Right lung (tissue), 2 donors: ENCODE measurements at regions not wholly inside any gene's neighbourhood (a gene's known extent, or its start where the extent isn't known, plus 50 kb on each side); places are given as distances from the start of the nearest gene placed in this dataset.
"Not testable (repeated sequence)": the region's sequence is repeated elsewhere in the genome, so short reads cannot be mapped to it uniquely, and the experiment has no call there.

Experiments used
- DNase-seq, 2 donors: peaks; one replicate each; pipeline ENCODE4 v3.0.0-alpha.2; 2013

DNA sequence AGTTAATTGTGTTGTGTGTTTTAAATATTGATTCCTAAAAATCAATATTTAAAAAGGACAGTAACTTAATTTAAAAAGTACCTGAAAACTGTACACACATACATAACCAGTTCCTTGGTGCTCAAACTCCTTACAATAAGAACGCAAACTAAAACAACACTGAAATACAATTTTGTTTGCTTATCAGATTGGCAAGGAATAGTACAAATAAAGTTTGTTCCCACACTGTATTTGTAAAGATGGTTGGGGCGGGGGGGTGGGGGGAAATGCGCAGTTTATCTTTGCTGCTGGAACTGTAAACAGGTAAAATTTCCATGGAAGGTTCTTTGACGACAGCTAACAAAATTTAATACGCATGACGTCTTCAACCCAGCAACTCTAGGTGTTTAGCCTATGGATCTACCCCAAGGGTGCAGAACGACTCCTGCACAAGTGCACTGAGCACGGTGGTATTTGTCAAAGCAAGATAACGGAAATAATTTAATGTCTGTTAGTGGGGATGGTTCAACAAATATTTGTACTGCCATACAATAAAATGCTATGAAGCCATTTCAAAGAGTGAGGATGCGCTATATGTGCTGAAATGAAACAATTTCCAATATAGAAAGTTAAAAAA is 96.5 kb downstream of the ING1 start:
- no peak for DNase-seq

DNA sequence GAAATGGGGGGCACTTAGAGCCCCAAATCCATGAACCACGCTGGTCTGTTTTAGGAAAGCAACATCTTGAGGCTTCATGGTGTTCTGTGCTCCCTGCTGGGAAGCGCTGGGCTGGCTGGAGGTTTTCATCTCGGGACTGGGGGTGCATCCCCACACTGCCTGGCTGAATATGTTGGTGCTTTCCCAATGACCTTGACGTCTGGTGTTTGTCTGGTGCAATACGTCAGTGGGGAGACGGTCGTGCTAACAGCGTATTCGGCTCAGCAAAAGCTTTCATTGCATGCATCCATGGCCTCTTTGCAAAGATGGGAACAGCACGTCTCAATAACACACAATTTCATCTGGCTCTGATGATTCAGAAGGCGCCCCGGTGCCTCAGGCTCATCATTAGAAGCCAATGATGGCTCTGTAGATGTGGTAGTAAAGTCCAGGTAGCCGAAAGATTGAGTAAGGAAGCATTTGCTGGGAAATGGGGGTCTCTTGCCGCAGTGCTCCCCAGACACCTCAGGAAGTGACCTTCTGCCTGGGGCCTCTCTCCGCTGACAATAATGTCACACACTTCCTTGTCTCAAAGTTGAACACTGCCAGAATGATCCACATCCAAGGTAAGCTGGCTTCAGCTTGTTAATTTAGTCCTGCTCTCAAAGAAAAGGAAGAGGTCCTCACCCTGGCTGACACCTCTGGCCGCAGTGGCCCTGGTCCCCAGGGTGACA is 97.7 kb downstream of the ING1 start:
- DNase-seq: no peak

DNA sequence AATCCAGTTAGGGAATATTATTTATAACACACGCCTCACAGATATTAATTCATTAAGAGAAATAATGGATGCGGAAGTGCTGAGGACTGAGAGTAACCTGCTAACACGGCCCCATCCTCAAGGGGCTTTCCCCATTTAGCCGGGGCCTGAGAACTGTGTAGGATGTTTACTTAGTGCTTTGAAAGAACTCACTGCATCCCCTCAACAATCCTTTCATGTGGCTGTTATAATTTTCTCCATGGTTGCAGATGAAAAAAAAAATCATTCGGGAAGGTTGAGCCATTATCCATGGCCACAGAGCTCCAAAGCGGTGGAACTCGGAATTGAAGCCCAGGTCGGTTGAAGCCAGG is 98.2 kb downstream of the ING1 start:
- no peak for DNase-seq

DNA sequence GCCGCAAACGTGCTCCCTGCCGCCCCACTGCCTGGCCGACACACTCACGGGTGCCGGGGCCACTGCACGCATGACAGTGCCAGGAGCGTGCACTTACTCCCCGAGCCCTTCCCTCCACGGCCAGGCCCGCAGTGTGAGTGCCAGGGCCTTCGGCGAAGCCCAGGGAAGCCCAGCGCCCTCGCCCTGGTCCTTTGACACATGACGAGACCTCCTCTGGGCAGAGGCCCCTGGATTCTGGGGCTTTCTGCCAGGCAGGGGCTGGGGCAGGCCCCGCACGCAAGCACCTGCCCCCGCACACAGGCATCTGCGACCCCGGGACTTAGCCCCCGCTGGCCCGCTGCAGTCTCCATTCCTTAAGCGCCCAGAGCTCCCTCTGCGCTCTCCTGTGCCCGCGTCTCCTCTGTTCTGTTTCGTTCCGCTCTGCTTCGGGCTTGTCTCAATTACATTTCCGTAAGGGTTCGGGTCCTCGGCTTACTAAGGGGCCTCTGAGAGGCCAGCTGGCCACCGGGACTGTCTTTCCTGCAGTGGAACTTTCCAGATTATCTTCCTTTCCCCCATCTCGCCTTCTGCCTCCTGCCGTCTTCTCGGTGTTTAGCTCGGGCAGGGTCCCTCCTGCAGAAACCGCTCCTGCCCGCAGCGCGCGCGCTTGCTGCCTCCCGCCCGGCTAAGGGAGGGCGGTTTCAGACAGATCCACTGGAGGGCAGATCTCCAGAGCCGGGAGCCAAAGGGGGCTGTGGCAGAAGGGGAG is 98.8 kb downstream of the ING1 start:
- no peak for DNase-seq

DNA sequence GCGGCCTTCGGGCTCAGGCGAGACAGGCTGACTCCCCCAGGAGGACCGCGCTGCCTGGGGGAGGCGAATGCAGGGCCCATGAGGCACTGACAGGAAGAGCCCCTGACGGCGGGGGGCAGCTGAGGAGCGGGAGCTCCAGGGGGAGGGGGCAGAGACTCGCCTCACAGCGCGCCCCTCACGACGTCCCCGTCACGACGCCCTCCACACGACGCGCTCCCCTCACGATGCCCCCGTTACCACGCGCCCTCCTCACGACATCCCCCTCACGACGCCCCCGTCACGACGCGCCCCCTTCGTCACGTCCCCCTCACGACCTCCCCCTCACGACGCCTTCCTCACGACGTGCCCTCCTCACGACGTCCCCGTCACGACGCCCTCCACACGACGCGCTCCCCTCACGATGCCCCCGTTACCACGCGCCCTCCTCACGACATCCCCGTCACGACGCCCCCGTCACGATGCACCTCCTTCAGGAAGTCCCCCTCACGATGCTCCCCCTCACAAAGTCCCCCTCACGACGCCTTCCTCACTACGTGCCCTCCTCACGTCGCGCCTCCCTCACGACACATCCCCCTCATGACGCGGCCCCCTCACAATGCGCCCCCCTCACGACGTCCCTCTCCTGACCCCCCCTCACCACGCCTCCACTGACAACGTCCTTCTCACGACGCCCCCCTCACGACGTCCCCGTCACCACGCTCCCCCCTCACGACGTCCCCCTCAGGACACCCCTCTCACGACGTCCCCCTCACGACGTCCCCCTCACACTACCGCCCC is 99.6 kb downstream of the ING1 start:
- DNase-seq: no peak

DNA sequence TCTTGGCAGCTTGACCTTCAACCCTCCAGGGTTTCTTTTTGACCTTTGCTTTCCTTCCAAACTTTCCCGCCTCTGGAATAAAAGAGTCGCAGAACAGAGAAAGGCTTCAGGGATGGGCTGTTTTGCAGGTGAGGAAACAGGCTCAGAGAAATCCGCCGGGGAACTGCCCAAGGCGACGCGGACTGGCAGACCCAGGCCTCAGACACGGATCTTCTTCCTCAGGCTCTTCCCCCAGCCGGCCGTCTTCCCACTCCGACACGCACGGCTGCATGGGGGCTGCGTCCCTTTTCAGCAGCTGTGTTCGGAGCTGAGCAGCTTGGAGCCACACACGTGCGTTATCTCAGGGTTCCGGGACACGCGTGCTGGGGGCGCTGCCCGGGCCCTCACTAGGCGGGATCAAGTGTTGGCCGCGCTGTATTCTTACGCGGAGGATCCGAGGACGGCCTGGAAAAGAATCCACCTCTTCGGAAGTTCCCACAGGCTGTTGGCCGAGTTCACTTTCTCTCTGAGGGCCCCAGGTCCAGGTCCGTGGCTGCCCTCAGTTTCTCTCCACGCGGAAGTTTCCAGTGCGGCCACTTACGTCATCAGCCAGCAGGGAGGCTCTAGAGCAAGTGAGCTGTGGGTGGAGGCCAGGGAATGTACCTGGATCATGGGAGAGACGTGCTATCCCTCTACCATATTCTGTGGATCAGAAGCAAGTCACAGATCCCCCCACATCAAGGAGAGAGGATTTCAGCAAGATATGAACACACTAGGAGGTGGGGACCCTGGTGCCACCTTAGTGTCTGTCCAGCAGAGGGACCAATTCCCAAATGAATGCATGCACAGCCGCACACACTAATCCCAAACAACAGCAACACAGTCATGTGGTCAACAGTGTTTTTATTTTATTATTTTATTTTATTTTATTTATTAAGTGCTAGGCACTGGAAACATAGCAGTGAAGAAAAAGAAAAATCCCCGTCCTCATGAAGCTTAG is 100.4 kb downstream of the ING1 start:
- DNase-seq: no peak

DNA sequence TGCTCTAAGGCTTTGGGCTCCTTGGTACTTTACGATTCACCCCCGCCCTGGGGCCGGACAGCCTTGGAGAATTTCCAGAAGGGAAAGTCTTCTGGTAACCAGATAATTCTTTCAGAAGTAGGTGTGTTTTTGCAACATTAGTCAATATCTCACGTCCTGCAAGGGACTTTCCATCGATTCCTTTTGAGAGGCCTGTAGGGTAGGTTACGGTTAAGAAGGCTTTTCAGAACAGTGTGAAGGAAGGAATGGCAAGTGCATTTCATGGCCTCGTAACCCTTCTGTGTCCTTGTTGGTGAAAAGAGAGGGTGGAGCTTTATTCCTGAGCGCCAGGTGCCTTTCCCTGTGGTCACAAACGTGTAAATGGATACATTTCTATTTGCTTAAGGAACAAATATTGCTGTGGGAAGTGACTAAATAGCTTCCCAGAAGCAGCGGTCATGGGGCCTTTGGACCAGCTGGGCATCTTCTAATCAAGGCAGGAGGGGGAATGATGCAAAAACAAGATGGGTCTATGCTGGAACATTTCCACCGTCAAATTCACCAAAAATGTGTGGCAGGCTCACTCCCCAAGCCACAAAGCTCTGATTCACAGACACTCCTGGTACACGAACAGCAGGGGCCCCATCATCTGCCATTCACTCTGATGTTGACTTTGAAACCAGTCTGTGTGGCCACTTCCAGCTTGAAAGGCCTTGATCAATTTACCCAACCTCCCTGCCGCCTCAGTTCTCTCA is 99.2 kb downstream of the ANKRD10 start:
- DNase-seq: no peak

DNA sequence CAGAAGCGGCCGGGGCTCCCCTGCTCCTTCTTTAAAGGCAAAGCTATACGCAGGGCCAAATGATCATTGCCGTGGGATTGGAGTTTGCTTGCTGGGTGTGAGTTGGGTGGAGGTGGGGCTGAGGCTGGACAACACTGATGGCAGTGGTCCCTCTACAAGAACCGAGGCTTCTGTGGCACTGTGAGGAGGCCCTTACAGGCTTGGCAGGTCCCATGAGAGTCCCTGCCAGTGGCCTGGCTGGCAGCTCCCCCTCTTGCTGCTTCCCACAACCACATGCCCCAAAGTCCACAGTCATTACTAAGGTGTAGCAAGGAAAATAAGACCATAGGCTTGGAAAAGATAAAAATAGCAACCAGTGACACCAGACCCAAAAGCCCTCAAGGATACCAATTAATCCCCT is 98.4 kb downstream of the ANKRD10 start:
- DNase-seq: no peak

DNA sequence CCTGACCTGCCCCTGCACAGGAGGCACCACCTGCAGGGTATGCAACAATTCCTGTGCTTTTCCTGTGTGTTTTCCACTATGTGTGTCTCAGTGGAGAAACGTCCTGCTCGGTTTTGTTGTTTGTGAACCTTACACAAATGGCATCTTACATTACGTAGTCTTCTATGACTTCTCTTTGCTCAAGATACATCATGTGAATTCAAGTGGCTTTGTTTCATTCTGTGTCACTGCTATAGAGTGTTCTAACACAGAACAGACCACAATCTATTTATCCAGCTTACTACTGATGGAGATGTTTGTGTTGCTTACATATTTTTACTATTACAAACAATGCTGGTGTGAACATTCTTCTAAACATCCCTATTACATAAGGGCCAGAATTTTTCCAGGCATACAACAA is 97.7 kb downstream of the ANKRD10 start:
- DNase-seq: no peak

DNA sequence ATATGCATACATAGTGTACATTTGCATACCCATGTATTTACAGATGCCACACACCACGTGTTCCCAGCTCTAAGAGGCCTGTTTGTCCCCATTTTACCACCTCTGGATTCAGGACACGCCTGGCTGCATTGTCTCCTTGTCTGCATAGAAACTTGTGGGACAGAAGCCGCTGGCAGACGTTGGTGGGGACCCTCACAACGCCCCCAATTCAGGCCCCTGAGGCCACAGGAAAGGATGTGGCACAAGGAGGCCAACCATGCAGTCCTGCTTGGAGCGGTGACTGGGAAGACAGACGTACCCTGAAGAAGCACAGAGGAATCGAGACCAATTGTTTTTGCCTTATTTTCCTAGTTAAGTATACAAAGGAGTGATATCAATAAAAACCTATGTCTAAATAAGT is 96.1 kb downstream of the ANKRD10 start:
- DNase-seq: no peak

DNA sequence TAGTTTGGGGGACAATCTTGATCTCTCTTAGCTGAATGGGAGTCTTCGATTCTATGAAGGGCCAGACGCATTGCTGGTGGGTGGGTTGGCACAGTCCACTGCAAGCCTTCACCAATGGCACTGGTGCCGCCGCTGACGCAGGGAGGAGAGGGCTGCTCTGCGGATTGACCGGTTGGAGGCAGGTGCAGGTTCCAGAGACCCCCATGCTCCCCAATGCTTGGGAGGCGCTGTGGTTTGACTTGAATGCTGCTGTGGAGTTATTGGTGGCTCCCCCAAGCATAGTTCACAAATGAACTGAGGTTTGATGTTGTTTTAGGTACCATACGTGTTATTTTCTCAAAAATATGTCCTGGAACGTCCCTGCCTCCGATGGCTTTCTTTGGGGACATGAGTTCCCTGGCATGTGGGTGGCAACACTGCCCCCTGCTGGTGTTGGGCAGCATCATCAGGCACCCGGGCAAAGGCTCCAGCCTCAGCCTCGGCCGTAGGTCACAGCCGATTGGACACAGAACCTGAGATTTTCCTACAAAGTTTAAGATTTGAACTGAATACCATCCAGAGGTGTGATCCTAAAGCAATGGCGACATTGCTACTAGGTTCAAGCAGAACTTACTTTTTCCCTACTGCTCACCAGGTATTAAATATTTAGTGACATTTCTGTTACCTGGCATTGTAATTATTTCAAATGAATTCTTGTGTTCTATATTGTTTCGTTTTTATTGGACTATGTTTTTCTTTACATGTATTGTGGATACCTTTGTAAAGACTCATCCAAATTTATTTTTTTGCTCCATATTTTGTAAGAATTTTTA is 95.5 kb downstream of the ANKRD10 start:
- DNase-seq: peak; percentile 49 to 63

DNA sequence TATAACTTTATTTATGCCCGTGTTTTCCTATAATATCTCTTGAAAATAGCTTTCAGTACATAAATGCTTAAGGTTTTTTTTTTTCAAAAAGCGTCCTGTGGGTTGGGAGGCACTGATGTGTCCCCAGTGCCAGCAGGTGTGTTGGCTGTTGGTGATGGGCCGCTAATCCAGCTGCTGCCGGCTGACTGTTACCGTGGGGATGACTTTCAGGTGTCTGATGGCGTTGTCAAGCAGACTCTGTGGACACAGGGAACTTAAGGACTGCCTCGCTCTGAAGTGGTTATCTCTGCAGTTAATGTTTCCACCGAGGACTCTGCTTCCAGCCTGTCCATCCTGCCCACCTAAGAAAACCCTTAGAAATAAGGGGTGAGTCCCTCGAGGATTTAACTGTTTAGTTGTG is 94.5 kb downstream of the ANKRD10 start:
- no peak for DNase-seq

DNA sequence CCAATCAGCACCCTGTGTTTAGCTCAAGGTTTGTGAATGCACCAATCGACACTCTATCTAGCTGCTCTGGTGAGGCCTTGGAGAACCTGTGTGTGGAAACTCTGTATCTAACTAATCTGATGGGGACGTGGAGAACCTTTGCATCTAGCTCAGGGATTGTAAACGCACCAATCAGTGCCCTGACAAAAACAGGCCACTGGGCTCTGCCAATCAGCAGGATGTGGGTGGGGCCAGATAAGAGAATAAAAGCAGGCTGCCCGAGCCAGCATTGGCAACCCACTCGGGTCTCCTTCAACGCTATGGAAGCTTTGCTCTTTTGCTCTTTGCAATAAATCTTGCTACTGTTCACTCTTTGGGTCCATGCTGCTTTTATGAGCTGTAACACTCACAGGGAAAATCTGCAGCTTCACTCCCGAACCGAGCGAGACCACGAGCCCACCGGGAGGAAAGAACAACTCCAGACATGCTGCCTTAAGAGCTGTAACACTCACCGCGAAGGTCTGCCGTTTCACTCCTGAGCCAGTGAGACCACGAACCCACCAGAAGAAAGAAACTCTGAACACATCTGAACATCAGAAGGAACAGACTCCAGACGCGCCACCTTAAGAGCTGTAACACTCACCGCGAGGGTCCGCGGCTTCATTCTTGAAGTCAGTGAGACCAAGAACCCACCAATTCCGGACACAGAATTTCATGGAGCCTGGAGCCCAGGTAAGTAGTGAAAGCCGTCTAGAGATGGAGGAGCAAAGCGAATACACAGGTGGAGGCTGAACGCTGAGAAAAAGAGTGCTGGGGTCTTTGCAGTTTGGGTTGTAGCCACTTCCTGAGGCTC is 92.8 kb downstream of the ANKRD10 start:
- DNase-seq: not testable (repeated sequence)

DNA sequence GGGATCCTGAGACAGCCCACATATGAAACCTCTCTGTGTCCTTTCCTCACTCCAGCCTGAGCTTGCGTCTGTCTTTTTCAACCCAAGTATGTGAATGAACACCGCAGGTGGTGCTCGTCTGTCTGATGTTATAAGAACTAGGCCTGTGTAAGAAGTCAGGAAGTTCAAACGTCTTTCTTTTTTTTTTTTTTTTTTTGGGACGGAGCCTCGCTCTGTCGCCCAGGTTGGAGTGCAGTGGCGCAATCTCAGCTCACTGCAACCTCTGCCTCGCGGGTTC is 92.3 kb downstream of the ANKRD10 start:
- no peak for DNase-seq

DNA sequence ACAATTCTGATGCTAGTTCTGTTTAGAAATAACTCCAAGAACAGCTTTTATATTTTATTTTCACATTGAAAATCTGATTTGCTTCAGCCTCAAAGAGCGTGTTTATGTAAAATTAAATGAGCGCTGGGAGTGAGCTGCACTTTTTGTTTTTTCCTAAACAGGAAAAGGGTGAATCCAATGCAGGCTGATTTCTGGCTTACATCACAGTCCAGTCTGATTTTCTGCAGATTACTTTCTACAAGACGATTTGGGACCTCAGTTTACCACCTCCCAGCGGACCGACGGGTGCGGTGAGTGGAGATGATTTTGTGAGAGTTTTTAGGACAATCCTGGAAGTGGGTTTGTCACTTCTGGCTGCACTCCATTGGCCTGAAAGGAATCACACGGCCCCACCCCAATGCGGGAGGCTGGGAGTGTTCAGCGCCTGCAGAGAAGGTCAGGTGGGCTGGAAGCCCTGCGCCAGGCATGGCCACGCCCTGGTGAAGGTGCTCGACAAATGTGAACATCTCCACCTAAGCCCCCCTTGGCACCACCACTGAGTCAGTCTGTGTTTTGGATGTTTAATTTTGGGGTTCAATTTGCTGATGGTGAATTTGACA is 90.1 kb downstream of the ANKRD10 start:
- peak; percentile 45 to 59 for DNase-seq

DNA sequence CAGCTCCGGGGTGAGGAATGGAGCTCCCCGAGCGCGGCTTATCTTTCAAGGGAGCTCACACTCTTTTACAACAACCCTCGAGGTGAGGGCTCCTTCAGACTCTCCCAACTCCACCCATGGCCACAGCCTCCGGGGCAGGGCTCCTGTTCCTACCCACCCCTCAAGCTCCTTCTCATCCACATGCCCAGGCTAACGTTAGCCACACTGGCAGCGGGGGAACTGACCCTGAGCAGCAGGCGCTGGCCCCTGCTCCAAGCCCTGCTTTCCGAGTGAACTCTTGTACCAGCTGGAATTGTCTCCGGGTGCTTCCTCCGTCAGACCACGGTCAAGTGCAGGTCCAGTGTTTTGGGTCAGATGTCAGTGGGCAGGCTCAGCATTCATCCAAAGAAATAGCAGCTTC is 89.4 kb downstream of the ANKRD10 start:
- no peak for DNase-seq

DNA sequence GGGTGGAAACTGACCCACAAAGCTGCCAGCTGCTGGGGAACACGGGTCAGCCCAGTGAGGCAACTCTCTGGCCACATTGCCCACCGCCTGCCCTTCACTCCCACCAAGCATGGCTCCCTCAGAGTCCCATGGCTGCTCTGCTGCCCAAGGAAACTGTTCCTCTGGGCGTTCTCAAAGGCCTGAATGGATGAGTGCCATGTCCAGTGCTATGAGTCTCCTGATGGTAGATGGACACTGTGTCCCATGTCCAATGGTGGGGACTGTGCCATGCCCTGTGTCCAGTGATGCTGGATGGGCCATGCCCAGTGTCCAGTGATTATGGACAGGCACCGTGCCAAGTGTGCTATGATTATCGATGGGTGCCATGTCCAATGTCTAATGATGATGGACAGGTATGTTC is 88.8 kb downstream of the ANKRD10 start:
- DNase-seq: no peak

DNA sequence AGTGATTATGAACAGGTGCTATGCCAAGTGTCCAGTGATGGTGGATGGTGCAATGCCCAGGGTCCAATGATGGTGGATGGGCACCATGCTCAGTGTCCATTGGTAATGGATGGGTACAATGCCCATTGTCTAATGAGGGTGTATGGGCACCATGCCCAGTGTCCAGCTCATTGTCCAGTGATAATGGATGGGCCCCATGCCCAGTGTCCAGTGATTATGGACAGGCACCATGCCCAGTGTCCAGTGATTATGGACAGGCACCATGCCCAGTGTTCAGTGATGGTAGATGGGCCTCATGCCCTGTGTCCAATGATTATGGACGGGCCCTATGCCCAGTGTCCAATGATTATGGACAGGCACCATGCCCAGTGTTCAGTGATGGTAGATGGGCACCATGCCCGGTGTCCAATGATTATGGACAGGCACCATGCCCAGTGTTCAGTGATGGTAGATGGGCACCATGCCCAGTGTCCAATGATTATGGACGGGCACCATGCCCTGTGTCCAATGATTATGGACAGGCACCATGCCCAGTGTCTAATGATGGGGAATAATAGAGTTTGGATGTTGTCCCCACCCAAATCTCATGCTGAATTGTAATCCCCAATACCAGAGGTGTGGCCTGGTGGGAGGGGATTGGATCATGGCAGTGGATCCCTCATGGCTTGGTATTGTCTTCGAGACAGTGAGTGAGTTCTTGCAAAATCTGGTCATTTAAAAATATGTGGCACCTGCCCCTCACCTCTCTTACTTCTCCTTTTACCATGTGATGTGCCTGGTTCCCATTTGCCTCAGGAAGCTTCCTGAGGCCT is 87.8 kb downstream of the ANKRD10 start:
- DNase-seq: no peak
